ENCODE measurements at regions not wholly inside any gene's neighbourhood (a gene's known extent, or its start where the extent isn't known, plus 50 kb on each side); places are given as distances from the start of the nearest gene placed in this dataset.
"Not testable (repeated sequence)": the region's sequence is repeated elsewhere in the genome, so short reads cannot be mapped to it uniquely, and the experiment has no call there.

DNA sequence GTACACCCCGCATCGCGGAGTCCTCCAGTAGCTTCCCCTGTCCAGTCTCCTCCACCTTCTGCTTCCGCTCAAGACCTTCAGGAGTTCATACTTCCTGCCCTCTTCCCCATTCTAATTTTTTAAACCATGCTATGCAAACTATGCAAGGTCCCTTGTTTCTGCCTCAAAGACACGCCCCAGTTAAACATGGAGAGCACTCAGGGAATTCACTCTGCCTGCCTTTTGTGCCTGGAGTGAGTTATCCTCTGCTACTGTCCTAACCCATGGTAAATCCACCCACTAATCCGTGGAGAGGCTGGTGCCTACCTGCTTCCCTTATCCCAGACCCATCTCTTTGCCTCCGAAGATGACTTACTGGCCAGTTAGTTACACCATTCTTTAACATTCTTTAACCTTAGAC lies 473.7 kb upstream of the JARID2 start:
- no peak overlapping the region for H3K4me3 ChIP-seq (ENCODE audit: low read length)
- no peak for TF ChIP-seq ZNF274 (IDR thresholded peaks at IDR 0.05; ENCODE audit: low read depth, low read length)

DNA sequence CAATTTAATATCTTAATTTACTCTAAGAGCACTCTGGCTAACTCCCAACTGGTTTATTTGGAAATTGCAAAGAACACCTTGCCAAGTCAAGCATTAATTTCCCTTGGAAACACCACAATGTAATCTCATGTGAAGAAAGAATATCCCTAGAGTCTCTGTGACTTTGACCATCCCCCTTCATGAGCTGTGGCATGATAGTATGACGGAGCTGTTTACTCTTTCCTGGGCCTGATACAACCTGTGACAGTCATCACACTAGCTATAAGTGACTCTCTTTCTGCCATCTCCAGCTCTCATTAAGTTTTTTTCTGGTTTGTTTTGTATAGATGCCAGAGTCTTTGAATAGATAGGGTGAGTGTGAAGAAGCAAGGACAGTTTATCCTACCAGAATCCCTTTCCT lies 470.3 kb upstream of the JARID2 start:
- no peak overlapping the region for H3K4me3 ChIP-seq (ENCODE audit: low read length)
- no peak for TF ChIP-seq ZNF274 (IDR thresholded peaks at IDR 0.05; ENCODE audit: low read depth, low read length)

DNA sequence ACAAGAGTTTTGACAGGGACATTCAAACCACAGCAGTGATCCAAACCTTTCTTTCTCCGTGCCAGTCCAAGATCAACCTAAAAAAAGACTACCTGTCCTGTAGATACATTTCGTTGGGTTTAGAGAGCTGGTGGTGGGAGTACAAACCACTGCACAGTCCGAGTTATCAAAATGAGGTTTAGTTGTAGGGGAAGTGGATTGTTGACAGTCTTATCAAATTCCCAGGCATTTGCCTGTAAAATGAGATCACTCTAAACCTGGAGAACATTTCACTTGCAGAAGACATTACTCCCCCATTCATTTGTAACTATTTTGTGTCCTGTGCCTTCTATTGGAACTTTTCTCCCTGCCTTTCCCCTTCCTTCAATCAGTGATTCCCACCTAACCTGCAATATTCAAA lies 469.6 kb upstream of the JARID2 start:
- TF ChIP-seq ZNF274 (IDR thresholded peaks at IDR 0.05; ENCODE audit: low read depth, low read length) = no peak
- no peak overlapping the region for H3K4me3 ChIP-seq (ENCODE audit: low read length)

DNA sequence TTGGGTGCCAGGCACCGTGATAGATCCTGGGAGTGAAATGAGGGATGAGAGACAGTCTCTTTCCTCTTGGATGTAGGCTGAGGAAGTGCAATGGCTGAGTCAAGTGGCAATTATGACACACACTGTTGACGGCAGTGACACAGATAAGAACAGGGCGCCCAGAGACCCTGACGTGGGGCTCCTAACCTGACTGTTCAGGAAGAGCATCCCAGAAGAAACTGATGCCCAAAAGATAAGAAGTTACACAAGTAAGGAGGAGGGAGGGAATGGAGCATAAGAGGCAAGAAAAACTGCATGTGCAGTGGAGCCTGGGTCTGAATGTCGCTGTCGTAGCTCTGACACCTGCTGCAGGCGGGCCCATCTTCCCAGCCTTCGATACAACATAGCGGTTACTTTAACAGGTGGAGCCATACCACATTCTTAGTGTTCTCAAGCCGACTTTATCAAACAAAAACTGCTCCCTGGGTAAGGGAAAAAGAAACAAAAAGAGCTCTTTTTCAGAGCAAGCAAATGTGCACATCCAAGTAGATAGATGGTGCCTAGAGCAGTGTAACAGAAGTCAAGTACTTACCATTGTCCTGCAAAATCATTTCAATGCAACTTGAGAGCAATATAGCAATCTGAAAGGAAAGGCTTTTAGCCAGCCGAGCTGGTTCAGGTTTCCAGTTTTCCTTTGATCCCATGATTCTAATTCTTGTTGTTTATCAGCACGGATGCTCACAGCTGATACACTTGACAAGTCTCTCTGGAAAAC lies 463.9 kb upstream of the JARID2 start:
- H3K4me3 ChIP-seq (ENCODE audit: low read length) = no peak overlapping the region
- TF ChIP-seq ZNF274 (IDR thresholded peaks at IDR 0.05; ENCODE audit: low read depth, low read length) = no peak

DNA sequence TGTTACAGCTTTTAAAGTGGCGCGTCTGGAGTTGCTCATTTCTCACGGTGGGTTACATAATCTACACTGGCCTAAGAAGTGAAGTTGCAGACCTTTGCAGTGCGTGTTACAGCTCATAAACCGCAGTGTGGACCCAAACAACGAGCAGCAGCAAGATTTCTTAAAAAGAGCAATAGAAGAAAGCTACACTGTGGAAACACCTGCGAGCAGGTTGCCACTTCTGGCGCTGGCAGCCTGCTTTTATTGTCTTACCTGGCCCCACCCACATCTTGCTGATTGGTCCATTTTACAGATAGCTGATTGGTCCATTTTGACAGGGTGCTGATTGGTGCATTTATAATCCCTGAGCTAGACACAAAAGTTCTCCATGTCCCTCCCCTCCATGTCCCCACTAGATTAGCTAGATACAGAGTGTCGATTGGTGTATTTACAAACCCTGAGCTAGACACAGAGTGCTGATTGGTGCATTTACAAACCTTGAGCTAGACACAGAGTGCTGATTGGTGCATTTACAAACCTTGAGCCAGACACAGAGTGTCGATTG lies 462.9 kb upstream of the JARID2 start:
- H3K4me3 ChIP-seq (ENCODE audit: low read length) = not testable (repeated sequence)

DNA sequence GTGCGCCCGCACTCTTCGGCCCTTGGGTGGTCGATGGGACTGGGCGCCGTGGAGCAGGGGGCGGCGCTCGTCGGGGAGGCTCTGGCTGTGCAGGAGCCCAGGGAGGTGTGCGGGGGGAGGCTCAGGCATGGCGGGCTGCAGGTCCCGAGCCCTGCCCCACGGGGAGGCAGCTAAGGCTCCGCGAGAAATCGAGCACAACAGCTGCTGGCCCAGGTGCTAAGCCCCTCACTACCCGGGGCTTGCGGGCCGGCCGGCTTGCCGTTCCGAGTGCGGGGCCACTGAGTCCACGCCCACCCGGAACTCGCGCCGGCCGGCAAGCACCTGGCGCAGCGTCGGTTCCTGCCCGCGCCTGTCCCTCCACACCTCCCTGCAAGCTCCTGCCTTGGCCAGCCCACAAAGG lies 462.3 kb upstream of the JARID2 start:
- no peak for TF ChIP-seq ZNF274 (IDR thresholded peaks at IDR 0.05; ENCODE audit: low read depth, low read length)

DNA sequence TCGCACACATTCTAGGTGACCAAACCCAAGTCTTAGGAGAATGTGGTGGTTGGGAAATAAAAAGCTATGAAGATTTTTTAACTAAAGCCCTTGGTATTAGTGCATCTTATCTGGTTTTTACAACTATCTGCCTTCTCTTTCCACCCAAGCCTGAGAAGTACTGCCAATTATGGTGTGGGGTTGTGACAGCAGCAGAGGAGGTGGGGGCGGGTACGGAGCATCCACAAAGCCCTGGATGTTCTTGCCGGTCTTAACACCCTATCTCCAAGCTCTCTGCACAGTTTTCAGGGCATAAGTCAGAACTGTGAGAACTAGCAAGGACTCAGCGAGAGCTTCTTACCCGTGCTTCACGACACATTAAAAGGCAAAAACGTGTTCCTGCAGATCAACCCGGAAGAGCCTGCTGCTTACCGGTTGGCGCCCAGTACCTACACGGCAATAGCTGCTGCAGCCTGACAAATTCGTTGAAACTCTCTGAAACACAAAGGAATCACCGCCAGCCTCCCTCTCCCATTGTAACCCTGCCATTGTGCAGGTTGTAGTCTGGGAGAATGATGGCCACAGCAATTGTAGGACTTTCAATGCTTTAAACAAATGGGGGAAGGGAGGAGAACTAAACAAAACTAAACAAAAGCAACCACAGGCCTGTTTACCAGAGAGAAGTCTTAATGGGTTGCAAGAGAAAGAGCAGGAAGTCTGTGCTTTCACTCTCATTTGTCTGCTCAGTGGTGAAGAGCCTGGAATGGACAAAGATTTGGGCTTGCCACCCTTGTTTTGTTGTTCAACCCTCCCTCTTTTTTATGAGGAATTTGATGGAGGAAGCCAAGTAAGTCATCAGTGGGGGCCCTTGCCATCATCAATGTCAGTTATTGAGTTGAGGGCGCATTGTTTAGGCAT lies 461.0 kb upstream of the JARID2 start:
- TF ChIP-seq ZNF274 (IDR thresholded peaks at IDR 0.05; ENCODE audit: low read depth, low read length) = no peak
- no peak overlapping the region for H3K4me3 ChIP-seq (ENCODE audit: low read length)

More for the DNA sequence above, 462.3 kb upstream of the JARID2 start:
- H3K4me3 ChIP-seq (ENCODE audit: low read length) = no peak overlapping the region

DNA sequence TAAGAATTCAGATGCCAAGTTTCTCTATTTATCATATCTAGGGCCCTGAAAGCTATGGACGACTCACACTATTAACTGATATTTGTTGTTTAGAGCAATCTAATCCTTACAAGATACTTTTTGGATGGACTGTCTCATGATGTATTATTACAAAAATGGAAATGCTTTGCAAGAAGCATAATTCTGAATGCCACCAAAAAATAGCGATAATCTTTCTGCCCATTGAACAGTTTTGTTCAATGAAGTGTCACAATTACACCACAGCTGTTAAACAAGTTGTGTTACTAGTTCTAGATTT lies 460.4 kb upstream of the JARID2 start:
- no peak for TF ChIP-seq ZNF274 (IDR thresholded peaks at IDR 0.05; ENCODE audit: low read depth, low read length)
- no peak overlapping the region for H3K4me3 ChIP-seq (ENCODE audit: low read length)

DNA sequence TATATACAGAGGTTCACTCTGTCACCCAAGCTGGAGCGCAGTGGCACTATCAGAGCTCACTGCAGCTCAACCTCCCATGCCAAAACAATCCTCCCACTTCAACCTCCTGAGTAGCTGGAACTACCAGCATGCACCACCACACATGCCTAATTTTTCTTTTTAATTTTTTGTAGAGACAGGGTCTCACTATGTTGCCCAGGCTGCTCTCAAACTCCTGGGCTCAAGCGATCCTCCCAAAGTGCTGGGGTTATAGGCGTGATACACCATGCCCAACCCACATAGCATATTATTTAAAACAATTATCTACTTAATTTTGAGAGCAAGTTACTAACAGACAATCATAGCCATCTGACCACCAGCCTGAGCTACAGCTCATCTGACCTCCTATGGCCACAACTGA lies 459.9 kb upstream of the JARID2 start:
- no peak overlapping the region for H3K4me3 ChIP-seq (ENCODE audit: low read length)
- no peak for TF ChIP-seq ZNF274 (IDR thresholded peaks at IDR 0.05; ENCODE audit: low read depth, low read length)

DNA sequence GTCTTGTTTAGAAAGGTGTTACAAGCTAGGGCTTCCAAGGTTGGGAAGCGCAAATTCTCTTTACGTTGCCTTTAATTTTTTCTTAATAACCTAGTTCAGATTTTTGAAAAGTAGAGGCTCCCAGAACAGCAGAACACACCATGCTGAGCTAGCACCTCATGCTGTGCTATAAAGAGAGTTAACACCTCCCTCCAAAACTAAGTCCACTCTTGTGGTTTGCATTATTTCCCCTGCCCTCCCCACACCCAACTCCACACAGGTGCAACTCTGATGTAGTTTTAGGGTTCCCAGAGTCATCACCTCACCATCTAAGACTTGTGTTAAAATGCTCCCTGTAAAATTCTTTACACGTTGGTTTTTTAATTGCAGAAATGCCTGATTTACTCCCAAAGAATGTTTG lies 459.4 kb upstream of the JARID2 start:
- TF ChIP-seq ZNF274 (IDR thresholded peaks at IDR 0.05; ENCODE audit: low read depth, low read length) = no peak
- no peak overlapping the region for H3K4me3 ChIP-seq (ENCODE audit: low read length)

DNA sequence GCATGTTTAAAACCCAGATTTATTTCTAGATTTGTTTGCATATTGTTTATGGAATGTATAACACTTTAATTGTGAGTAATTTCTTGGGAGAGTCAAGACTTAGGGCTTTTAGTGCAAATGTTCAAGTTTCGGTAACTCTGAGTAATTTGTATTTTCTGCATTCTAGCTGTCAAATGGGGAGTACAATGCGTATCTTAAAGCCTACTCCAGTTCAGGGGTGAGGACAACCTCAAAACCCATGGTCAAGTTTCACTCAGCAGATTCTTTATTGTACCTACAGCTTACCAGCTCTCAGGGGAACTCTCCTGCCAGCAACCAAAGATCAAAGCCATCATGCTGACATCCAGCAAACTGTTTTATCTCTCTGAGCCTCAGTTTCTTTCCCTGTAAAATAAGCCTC lies 458.6 kb upstream of the JARID2 start:
- no peak overlapping the region for H3K4me3 ChIP-seq (ENCODE audit: low read length)
- no peak for TF ChIP-seq ZNF274 (IDR thresholded peaks at IDR 0.05; ENCODE audit: low read depth, low read length)

DNA sequence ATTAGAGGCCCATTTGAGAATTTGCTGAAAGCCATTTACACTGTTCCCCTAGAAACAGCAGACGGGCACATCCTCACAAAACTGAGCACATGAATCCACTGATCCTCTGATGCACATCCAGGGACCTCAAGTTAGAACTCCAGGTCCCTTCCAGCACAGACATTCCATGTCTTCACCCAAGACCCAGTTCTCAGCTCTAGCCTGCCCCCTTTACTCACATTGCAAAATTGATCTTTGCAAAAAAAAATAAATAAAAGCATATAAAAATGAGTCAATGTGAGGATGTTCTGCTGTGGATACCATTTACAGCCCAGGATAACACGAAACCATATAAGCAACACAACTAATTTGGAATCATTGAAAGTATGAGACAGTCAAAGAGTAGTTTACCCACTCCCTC lies 458.2 kb upstream of the JARID2 start:
- TF ChIP-seq ZNF274 (IDR thresholded peaks at IDR 0.05; ENCODE audit: low read depth, low read length) = no peak

DNA sequence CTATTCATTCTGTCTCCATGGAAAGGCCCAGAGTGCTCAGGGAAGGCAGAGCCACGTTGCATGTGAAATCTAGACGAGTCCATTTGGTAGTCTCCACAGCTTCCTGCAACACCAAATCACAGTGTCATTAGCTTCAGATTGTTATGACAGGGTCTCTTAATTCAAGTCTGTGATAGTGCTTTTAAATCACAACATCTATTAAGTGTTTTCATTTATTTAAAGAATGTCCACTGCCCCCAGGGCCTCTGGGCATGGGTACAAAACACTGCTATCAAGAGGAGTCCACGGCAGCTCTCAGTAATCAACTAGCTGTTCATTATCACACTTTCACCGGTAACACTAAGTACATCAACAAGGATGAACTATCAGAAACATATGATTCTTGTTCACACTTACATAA lies 455.9 kb upstream of the JARID2 start:
- TF ChIP-seq ZNF274 (IDR thresholded peaks at IDR 0.05; ENCODE audit: low read depth, low read length) = no peak
- H3K4me3 ChIP-seq (ENCODE audit: low read length) = no peak overlapping the region

More for the DNA sequence above, 458.2 kb upstream of the JARID2 start:
- no peak overlapping the region for H3K4me3 ChIP-seq (ENCODE audit: low read length)

DNA sequence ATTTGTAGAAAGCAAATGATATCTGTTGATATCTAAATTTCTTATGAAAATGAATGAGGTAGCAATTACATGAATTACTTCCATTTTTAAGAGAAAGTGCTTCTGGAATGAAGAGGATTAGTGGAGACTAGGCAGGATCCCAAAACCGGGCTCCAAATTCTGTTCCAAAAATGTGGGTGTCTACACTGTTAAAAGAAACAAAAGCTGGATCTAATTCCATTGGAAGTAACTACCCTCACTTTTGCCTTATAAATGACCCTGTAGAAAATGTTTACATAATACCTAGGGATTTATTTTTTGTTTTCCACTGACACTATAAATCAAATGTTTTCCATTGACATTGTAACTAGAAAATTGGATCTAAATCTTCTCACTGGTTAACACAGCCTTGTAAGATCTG lies 454.9 kb upstream of the JARID2 start:
- no peak for TF ChIP-seq ZNF274 (IDR thresholded peaks at IDR 0.05; ENCODE audit: low read depth, low read length)
- no peak overlapping the region for H3K4me3 ChIP-seq (ENCODE audit: low read length)

DNA sequence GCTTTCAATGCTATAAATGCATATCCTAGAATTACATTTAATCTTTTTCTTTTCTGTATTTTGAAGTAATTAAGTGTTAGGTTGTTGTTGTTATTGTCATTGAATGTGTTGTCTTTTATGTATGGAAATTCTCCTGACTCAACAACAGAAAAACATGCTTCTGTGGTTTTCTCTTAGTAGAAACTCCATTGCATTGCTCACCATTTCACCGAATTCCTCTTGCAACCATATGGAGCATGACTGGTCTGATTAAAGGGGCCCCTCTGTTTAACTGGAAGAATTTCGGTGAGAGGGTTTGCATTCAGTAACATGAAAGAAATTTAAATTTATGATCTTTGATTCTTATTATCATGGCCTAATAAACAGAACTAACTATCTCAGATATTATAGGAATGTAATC lies 454.3 kb upstream of the JARID2 start:
- H3K4me3 ChIP-seq (ENCODE audit: low read length) = no peak overlapping the region
- no peak for TF ChIP-seq ZNF274 (IDR thresholded peaks at IDR 0.05; ENCODE audit: low read depth, low read length)

Measured in GM08714 (cell line).